H1 (cell line): ENCODE measurements at regions not wholly inside any gene's neighbourhood (a gene's known extent, or its start where the extent isn't known, plus 50 kb on each side); places are given as distances from the start of the nearest gene placed in this dataset.

Source experiments
- CTCF ChIA-PET: fragments of 300-600 bp; sonication (Branson Sonifier 250); formaldehyde crosslinking; loops from one replicate; lab custom pipeline; 2021; ENCODE audit not compliant: partially characterized antibody; lab: Charles Lee
- POLR2A ChIA-PET: fragments of 300-600 bp; sonication (Branson Sonifier 250); formaldehyde crosslinking; loops from one replicate; lab custom pipeline; 2021; ENCODE audit warnings: inconsistent platforms; ENCODE audit not compliant: partially characterized antibody; lab: Charles Lee
- DNase-seq, 2 experiments: peaks; one replicate each; pipeline versions ENCODE4 v3.0.0 to v3.0.0-alpha.2; 2010 to 2022; ENCODE audit warnings: low spot score in 2 of 2, low read depth in 1 of 2, mixed read lengths in 1 of 2
- FAIRE-seq: peaks from 2 replicates; lab custom pipeline; 2011; peaks lifted over from hg19 to GRCh38; lab: Jason Lieb, UNC
- H2AFZ ChIP-seq: 2 replicates; pipeline ENCODE4 v1.8.1; 2012; ENCODE audit warnings: low read length, inconsistent platforms
- H2AK5ac ChIP-seq: 2 replicates; pipeline ENCODE4 v1.6.1; 2013; ENCODE audit warnings: low read depth, low read length
- H2BK120ac ChIP-seq: replicated peaks from 2 replicates; pipeline ENCODE3; 2013; ENCODE audit warnings: low read depth, low read length, inconsistent platforms
- H2BK12ac ChIP-seq: 2 replicates; pipeline ENCODE4 v1.6.1; 2013; ENCODE audit warnings: low read depth, low read length
- H2BK15ac ChIP-seq: 2 replicates; pipeline ENCODE4 v1.6.1; 2013; ENCODE audit warnings: low read length
- H2BK20ac ChIP-seq: 2 replicates; pipeline ENCODE4 v1.6.1; 2013; ENCODE audit warnings: low read length
- H2BK5ac ChIP-seq: 2 replicates; pipeline ENCODE4 v1.6.1; 2013; ENCODE audit warnings: low read depth, low read length
- H3K14ac ChIP-seq: 2 replicates; pipeline ENCODE4 v1.6.1; 2013; ENCODE audit warnings: inconsistent platforms; ENCODE audit not compliant: insufficient read length
- H3K18ac ChIP-seq: 2 replicates; pipeline ENCODE4 v1.6.1; 2013; ENCODE audit warnings: low read length; ENCODE audit errors: extremely low read depth
- H3K23ac ChIP-seq: 2 replicates; pipeline ENCODE4 v1.6.1; 2013; ENCODE audit warnings: inconsistent platforms; ENCODE audit not compliant: insufficient read length
- H3K23me2 ChIP-seq: 2 replicates; pipeline ENCODE4 v1.6.1; 2013; ENCODE audit warnings: low read depth, low read length
- H3K27ac ChIP-seq: 2 replicates; pipeline ENCODE4 v1.6.1; 2011; ENCODE audit warnings: low read depth, low read length, inconsistent platforms
- H3K27me3 ChIP-seq, 4 experiments: replicated peaks in 1 of 4; 1 replicate in 1 of 4; 2 replicates in 3 of 4; pipeline versions ENCODE4 v1.6.1 to v1.8.1; 2011 to 2013; ENCODE audit warnings: low read length in 3 of 4, mild to moderate bottlenecking in 3 of 4, inconsistent platforms in 2 of 4, mixed read lengths in 2 of 4, moderate library complexity in 1 of 4; ENCODE audit not compliant: control insufficient read depth in 3 of 4, insufficient read depth in 3 of 4; ENCODE audit errors: extremely low read depth in 1 of 4
- H3K36me3 ChIP-seq, 4 experiments: 2 replicates each; pipeline versions ENCODE4 v1.6.1 to v1.8.1; 2011 to 2013; ENCODE audit warnings: mild to moderate bottlenecking in 4 of 4, low read length in 3 of 4, moderate library complexity in 2 of 4, control low read depth in 1 of 4, inconsistent platforms in 1 of 4; ENCODE audit not compliant: insufficient read depth in 4 of 4, control insufficient read depth in 2 of 4
- H3K4ac ChIP-seq: replicated peaks from 2 replicates; pipeline ENCODE3; 2013; ENCODE audit warnings: low read length, low read depth, mixed read lengths, inconsistent platforms; ENCODE audit not compliant: insufficient read length
- H3K4me1 ChIP-seq, 4 experiments: replicated peaks in 1 of 4; 1 replicate in 1 of 4; 2 replicates in 3 of 4; pipeline versions ENCODE4 v1.6.1 to v1.8.1; 2011 to 2013; ENCODE audit warnings: low read length in 3 of 4, inconsistent platforms in 2 of 4, mixed read lengths in 1 of 4; ENCODE audit not compliant: insufficient read depth in 4 of 4, control insufficient read depth in 3 of 4
- H3K4me2 ChIP-seq, 2 experiments: 2 replicates each; pipeline versions ENCODE4 v1.6.1 to v1.8.1; 2011 to 2013; ENCODE audit warnings: low read depth in 2 of 2, low read length in 2 of 2, control low read depth in 1 of 2, inconsistent platforms in 1 of 2, mild to moderate bottlenecking in 1 of 2; ENCODE audit not compliant: insufficient read depth in 1 of 2
- H3K4me3 ChIP-seq, 4 experiments: fragments of 200-600, 300-600 bp in 1 of 4; sonication (generic), shearing (Covaris generic), sonication (Bioruptor Twin) in 1 of 4; 2 replicates each; pipeline versions ENCODE4 v1.5.1 to v1.8.1; 2011 to 2016; ENCODE audit warnings: low read length in 4 of 4, low read depth in 3 of 4, control low read depth in 2 of 4, inconsistent platforms in 2 of 4, mild to moderate bottlenecking in 2 of 4, mixed read lengths in 1 of 4, moderate library complexity in 1 of 4; ENCODE audit not compliant: insufficient read depth in 2 of 4; ENCODE audit errors: extremely low read depth in 1 of 4
- H3K56ac ChIP-seq: replicated peaks from 2 replicates; pipeline ENCODE3; 2013; ENCODE audit warnings: low read depth, mild to moderate bottlenecking, mixed read lengths, low read length, inconsistent platforms; ENCODE audit not compliant: insufficient read length
- H3K79me1 ChIP-seq: 2 replicates; pipeline ENCODE4 v1.6.1; 2013; ENCODE audit warnings: low read depth, low read length, control low read depth
- H3K79me2 ChIP-seq, 2 experiments: 2 replicates each; pipeline versions ENCODE4 v1.6.1 to v1.8.1; 2012 to 2013; ENCODE audit warnings: low read length in 2 of 2, mild to moderate bottlenecking in 2 of 2, inconsistent platforms in 1 of 2; ENCODE audit not compliant: insufficient read depth in 2 of 2, control insufficient read depth in 1 of 2
- H3K9ac ChIP-seq, 4 experiments: replicated peaks in 1 of 4; 1 replicate in 1 of 4; 2 replicates in 3 of 4; pipeline versions ENCODE4 v1.6.1 to v1.8.1; 2011 to 2013; ENCODE audit warnings: low read depth in 3 of 4, low read length in 3 of 4, control low read depth in 2 of 4, mild to moderate bottlenecking in 2 of 4, moderate library complexity in 2 of 4, inconsistent platforms in 1 of 4; ENCODE audit errors: extremely low read depth in 1 of 4
- H3K9me3 ChIP-seq, 2 experiments: 2 replicates each; pipeline versions ENCODE4 v1.6.1 to v1.8.1; 2012 to 2013; ENCODE audit warnings: mild to moderate bottlenecking in 2 of 2, moderate library complexity in 2 of 2, control low read depth in 1 of 2, inconsistent platforms in 1 of 2, low read depth in 1 of 2, low read length in 1 of 2, mixed read lengths in 1 of 2; ENCODE audit not compliant: insufficient read depth in 2 of 2
- H4K20me1 ChIP-seq, 2 experiments: replicated peaks in 1 of 2; 2 replicates each; pipeline versions ENCODE3 to v1.8.1; 2011 to 2013; ENCODE audit warnings: inconsistent platforms in 2 of 2, low read length in 2 of 2, mild to moderate bottlenecking in 1 of 2; ENCODE audit not compliant: insufficient read depth in 2 of 2, control insufficient read depth in 1 of 2
- H4K5ac ChIP-seq: 2 replicates; pipeline ENCODE4 v1.6.1; 2013; ENCODE audit warnings: low read length, low read depth, mixed read lengths, inconsistent platforms; ENCODE audit not compliant: insufficient read length
- H4K8ac ChIP-seq: 2 replicates; pipeline ENCODE4 v1.8.0; 2013; ENCODE audit warnings: mild to moderate bottlenecking, moderate library complexity, low read length, inconsistent platforms; ENCODE audit not compliant: insufficient read depth; ENCODE audit errors: extremely low read depth
- H4K91ac ChIP-seq: replicated peaks from 2 replicates; pipeline ENCODE3; 2013; ENCODE audit warnings: low read length, mixed read lengths, inconsistent platforms; ENCODE audit not compliant: insufficient read length
- ATF3 ChIP-seq: IDR thresholded peaks from 2 replicates; pipeline ENCODE4 v1.6.1; 2011; ENCODE audit warnings: low read depth, mild to moderate bottlenecking, low read length; ENCODE audit not compliant: insufficient read depth
- E2F6 ChIP-seq: IDR thresholded peaks from 2 replicates; pipeline ENCODE4 v1.6.1; 2012; ENCODE audit warnings: inconsistent platforms
- EP300 ChIP-seq, 2 experiments: IDR thresholded peaks; 1 replicate in 1 of 2; 2 replicates in 1 of 2; pipeline ENCODE4 v1.6.1; 2011 to 2012; ENCODE audit warnings: low read depth in 2 of 2, low read length in 2 of 2, mild to moderate bottlenecking in 2 of 2, borderline replicate concordance in 1 of 2, inconsistent platforms in 1 of 2, moderate library complexity in 1 of 2
- EZH2 ChIP-seq: fragments of 200-600 bp; sonication (generic); IDR thresholded peaks from 2 replicates; pipeline ENCODE4 v1.7.1; 2012; ENCODE audit warnings: low read depth, mild to moderate bottlenecking, moderate library complexity, low read length, inconsistent platforms; ENCODE audit not compliant: severe bottlenecking
- HDAC6 ChIP-seq: IDR thresholded peaks from one replicate; pipeline ENCODE4 v1.7.1; 2012; ENCODE audit warnings: low read depth, mild to moderate bottlenecking, inconsistent platforms, low read length, moderate library complexity
- NRF1 ChIP-seq: IDR thresholded peaks from 2 replicates; pipeline ENCODE4 v1.6.1; 2011; ENCODE audit warnings: mild to moderate bottlenecking, low read depth, low read length, improper control_type of control experiment
- POLR2A ChIP-seq, 2 experiments: IDR thresholded peaks; 1 replicate in 1 of 2; 2 replicates in 1 of 2; pipeline ENCODE4 v1.6.1; 2011; ENCODE audit warnings: low read depth in 2 of 2, low read length in 2 of 2, mild to moderate bottlenecking in 2 of 2; ENCODE audit errors: control extremely low read depth in 1 of 2
- POU5F1 ChIP-seq: IDR thresholded peaks from 2 replicates; pipeline ENCODE4 v1.6.1; 2011; ENCODE audit warnings: low read depth, mild to moderate bottlenecking, low read length, moderate library complexity
- WGBS, 2 experiments: shearing (Covaris generic) in 1 of 2; methylation state at CpG; one replicate each; pipeline versions ENCODE4 v1.1.6 to v1.1.7; 2013 to 2015; ENCODE audit warnings: low lambda C conversion rate in 2 of 2, mixed read lengths in 2 of 2, inconsistent platforms in 1 of 2, low coverage in 1 of 2, missing lambda C conversion rate in 1 of 2; ENCODE audit not compliant: insufficient replicate concordance in 2 of 2, insufficient coverage in 1 of 2, insufficient read length in 1 of 2; ENCODE audit errors: extremely low coverage in 1 of 2, missing lambda C conversion rate in 1 of 2; 5-methylcytosine and 5-hydroxymethylcytosine counted together
- TF ChIP-seq, protein P1 (sequence below): IDR thresholded peaks from 2 replicates; pipeline ENCODE4 v1.6.1; 2011; ENCODE audit warnings: low read length, improper control_type of control experiment

GRCh38 chr3:13227315-13228165 is 154.3 kb upstream of the IQSEC1 start:
- no peak overlapping the region for H3K4ac ChIP-seq
- peak overlapping the region; percentile 75; the same call in 1 of the 2 replicates for H2AK5ac ChIP-seq
- H3K23ac ChIP-seq, result no peak overlapping the region
- no peak overlapping the region for H2BK5ac ChIP-seq
- H4K8ac ChIP-seq, result no peak overlapping the region
- H4K5ac ChIP-seq, result no peak overlapping the region
- no peaks in the 10 kb centered on the region for H3K23me2 ChIP-seq
- no peak overlapping the region for H3K4me2 ChIP-seq
- no peak overlapping the region for H3K56ac ChIP-seq
- H2BK20ac ChIP-seq, result no peak overlapping the region
- no peak overlapping the region for H2AFZ ChIP-seq
- no peak for DNase-seq
- no peaks in the 10 kb centered on the region for H3K9me3 ChIP-seq
- no peak overlapping the region for H3K14ac ChIP-seq
- no peak overlapping the region for H2BK15ac ChIP-seq
- CTCF ChIA-PET, result interaction anchor here (0.6 to 3.5 kb wide), 21 partner anchors 8 to 417 kb away, joined by 3 to 18 read pairs (median 3); no protein-coding TSS in a partner anchor
- FAIRE-seq, result no peak
- 83% methylated on average over 19 of the region's 23 CpGs; no CpG with 5 or more reads in 1 of the 2 experiments for WGBS, 2 experiments
- H2BK12ac ChIP-seq, result no peak overlapping the region
- H3K4me3 ChIP-seq, result no peak overlapping the region
- H3K36me3 ChIP-seq, result no peaks in the 10 kb centered on the region
- H3K79me2 ChIP-seq, result no peaks in the 10 kb centered on the region
- peaks cover 0 to 3% (median under 1%) of the 10 kb centered on the region in 4 experiments; a peak in 2 of 7 replicates for H3K4me1 ChIP-seq
- H3K27me3 ChIP-seq, result no peaks in the 10 kb centered on the region
- no peak overlapping the region for H4K91ac ChIP-seq
- H3K79me1 ChIP-seq, result no peaks in the 10 kb centered on the region
- H3K27ac ChIP-seq, result no peak overlapping the region
- H2BK120ac ChIP-seq, result no peak overlapping the region
- no peak overlapping the region for H3K18ac ChIP-seq
- H4K20me1 ChIP-seq, result no peaks in the 10 kb centered on the region
- POLR2A ChIA-PET, result interaction anchor here (0.8 to 1.6 kb wide), 2 partner anchors 12 to 14 kb away, joined by 3 to 4 read pairs; no protein-coding TSS in a partner anchor
- no peak overlapping the region for H3K9ac ChIP-seq
- TF ChIP-seq E2F6 (no peak), POLR2A (IDR thresholded peaks at IDR 0.05; ENCODE audit: control extremely low read depth in 1 of 2, low read depth in 2 of 2, low read length in 2 of 2) (no peak), NRF1 (no peak), POU5F1 (no peak), EZH2 (no peak), HDAC6 (no peak), EP300 (IDR thresholded peaks at IDR 0.05; ENCODE audit: borderline replicate concordance in 1 of 2, low read depth in 2 of 2, low read length in 2 of 2) (no peak), ATF3 (no peak)
- TF ChIP-seq, protein P1, sequence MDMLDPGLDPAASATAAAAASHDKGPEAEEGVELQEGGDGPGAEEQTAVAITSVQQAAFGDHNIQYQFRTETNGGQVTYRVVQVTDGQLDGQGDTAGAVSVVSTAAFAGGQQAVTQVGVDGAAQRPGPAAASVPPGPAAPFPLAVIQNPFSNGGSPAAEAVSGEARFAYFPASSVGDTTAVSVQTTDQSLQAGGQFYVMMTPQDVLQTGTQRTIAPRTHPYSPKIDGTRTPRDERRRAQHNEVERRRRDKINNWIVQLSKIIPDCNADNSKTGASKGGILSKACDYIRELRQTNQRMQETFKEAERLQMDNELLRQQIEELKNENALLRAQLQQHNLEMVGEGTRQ, result no peak
